Psoas muscle (tissue), 7 donors: ENCODE measurements at regions not wholly inside any gene's neighbourhood (a gene's known extent, or its start where the extent isn't known, plus 50 kb on each side); places are given as distances from the start of the nearest gene placed in this dataset.

ENCODE experiments used
- ATAC-seq, 4 donors: fragments of 200-7000 bp; cut with Tn5 transposase; one replicate each; pipeline ENCODE4 v1.9.1; 2020; ENCODE audit warnings: moderate library complexity in 3 of 4, mild to moderate bottlenecking in 2 of 4
- DNase-seq, 2 donors: peaks; one replicate each; pipeline ENCODE4 v3.0.0-alpha.2; 2020
- H3K27ac ChIP-seq: fragments of 200-600 bp; one replicate; pipeline ENCODE4 v1.8.0; 2022
- H3K27me3 ChIP-seq, 3 donors: fragments of 200-600 bp in 1 of 3; one replicate each; pipeline versions ENCODE4 v1.6.1 to v1.8.0; 2013 to 2022; ENCODE audit warnings: low read length in 2 of 3, mild to moderate bottlenecking in 2 of 3, moderate library complexity in 1 of 3; ENCODE audit not compliant: insufficient read depth in 3 of 3
- H3K36me3 ChIP-seq, 2 donors: fragments of 200-600 bp in 1 of 2; one replicate each; pipeline versions ENCODE4 v1.6.1 to v1.8.0; 2013 to 2022; ENCODE audit warnings: low read depth in 1 of 2, mild to moderate bottlenecking in 1 of 2, moderate library complexity in 1 of 2; ENCODE audit not compliant: insufficient read depth in 1 of 2
- H3K4me1 ChIP-seq: fragments of 200-600 bp; one replicate; pipeline ENCODE4 v1.8.0; 2022
- H3K4me3 ChIP-seq: fragments of 200-600 bp; one replicate; pipeline ENCODE4 v1.8.0; 2022; ENCODE audit warnings: mild to moderate bottlenecking
- H3K9me3 ChIP-seq: fragments of 200-600 bp; one replicate; pipeline ENCODE4 v1.8.0; 2022
- WGBS, 3 donors: extraction: QIAGEN DNeasy Blood & Tissue Kit; methylation state at CpG; one replicate each; pipeline versions ENCODE4 v1.1.6 to v1.1.7; 2013; 5-methylcytosine and 5-hydroxymethylcytosine counted together
- intact Hi-C, 2 donors: fragments of 100-400 bp; cut with DNase I; formaldehyde crosslinking; loops; one replicate each; pipeline versions ENCODE4 v1.11.0 to v1.14.2; 2022
- TF ChIP-seq, protein P1 (sequence below): fragments of 200-600 bp; IDR thresholded peaks from one replicate; pipeline ENCODE4 v1.8.0; 2022; ENCODE audit warnings: antibody characterized with exemption
- donor health status: healthy with polysubstance abuse.
- donor health status: DM: no; HTN: no; CAD: no; lungs with moderate emphysema.
- donor health status: Bipolar disorder and iron deficiency.
- donor health status: healthy.
- donor health status: DM: yes; HTN: yes; CAD: no.
- donor health status: DM: no; HTN: no; CAD: no.
- donor health status: DM: yes; HTN: yes; CAD: no.

DNA sequence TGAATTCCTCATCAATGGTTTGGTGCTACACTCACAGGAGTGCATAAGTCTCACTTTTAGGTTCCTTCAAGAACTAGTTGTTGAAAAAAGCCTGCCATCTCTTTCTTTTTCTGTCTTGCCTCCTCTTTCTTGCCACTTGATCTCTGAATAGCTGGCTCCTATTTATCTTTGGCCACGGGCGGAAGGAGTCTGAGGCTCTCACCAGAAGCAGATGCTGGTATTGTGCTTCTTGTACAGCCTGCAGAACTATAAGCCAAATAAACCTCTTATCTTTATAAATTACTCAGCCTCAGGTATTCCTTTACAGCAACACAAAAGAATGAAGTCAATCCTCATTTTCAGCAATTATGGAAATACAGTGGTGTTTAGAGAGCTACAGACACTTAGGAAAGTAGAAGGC, 247.1 kb upstream of the PRR16 start:
- H3K27me3 ChIP-seq = no peaks in the 10 kb centered on the region
- no peak overlapping the region for H3K4me3 ChIP-seq
- DNase-seq = no peak
- no peak for ATAC-seq
- no peak overlapping the region for H3K27ac ChIP-seq
- 75 to 81% (median 78%) methylated on average over 2 of the region's 2 CpGs for WGBS, 3 donors
- intact Hi-C loops = no loop called here
- no peaks in the 10 kb centered on the region for H3K4me1 ChIP-seq
- H3K36me3 ChIP-seq = no peaks in the 10 kb centered on the region
- TF ChIP-seq, protein P1, sequence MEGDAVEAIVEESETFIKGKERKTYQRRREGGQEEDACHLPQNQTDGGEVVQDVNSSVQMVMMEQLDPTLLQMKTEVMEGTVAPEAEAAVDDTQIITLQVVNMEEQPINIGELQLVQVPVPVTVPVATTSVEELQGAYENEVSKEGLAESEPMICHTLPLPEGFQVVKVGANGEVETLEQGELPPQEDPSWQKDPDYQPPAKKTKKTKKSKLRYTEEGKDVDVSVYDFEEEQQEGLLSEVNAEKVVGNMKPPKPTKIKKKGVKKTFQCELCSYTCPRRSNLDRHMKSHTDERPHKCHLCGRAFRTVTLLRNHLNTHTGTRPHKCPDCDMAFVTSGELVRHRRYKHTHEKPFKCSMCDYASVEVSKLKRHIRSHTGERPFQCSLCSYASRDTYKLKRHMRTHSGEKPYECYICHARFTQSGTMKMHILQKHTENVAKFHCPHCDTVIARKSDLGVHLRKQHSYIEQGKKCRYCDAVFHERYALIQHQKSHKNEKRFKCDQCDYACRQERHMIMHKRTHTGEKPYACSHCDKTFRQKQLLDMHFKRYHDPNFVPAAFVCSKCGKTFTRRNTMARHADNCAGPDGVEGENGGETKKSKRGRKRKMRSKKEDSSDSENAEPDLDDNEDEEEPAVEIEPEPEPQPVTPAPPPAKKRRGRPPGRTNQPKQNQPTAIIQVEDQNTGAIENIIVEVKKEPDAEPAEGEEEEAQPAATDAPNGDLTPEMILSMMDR = no peak
- peaks cover under 1% of the 10 kb centered on the region for H3K9me3 ChIP-seq

DNA sequence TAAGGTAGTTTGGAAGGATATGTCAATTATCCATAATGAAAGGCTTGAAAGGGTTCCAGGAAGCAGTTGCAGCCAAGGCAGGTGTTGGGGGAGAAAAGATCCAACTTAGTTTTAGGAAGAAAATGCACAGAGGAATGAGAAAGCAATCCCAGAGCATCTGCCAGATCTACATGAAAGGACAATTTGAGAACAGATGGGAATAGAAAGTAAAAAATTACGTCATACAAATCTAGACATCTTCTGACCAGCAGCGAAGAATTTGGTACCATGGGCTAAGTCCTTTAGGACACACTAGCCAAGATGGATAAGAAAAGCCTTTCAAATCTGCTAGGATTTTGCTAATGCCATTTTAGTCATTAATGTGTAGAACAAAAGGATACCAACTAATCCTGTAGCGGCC, 244.1 kb upstream of the PRR16 start:
- Histone ChIP-seq H3K36me3 (no peaks in the 10 kb centered on the region), H3K27me3 (no peaks in the 10 kb centered on the region), H3K4me1 (no peaks in the 10 kb centered on the region), H3K4me3 (no peak overlapping the region), H3K27ac (no peak overlapping the region), H3K9me3 (peaks cover 5% of the 10 kb centered on the region)
- DNase-seq (no peak), ATAC-seq (no peak)
- 83 to 90% (median 87%) methylated on average over 3 of the region's 3 CpGs for WGBS, 3 donors
- TF ChIP-seq, protein P1 = no peak
- intact Hi-C loops = no loop called here

DNA sequence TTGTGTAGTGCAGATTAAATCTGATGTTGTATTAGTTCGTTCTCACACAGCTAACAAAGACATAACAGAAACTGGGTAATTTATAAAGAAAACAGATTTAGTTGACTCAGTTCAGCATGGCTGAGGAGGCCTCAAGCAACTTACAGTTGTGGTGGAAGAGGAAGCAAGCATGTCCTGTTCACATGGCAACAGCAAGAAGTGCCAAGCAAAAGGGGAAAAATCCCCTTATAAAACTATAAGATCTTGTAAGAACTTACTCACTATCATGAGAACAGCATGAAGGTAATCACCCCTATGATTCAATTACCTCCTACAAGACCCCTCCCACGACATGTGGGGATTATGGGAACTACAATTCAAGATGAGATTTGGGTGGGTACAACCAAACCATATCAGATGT, 238.6 kb upstream of the PRR16 start:
- TF ChIP-seq, protein P1 = no peak
- DNase-seq = no peak
- Histone ChIP-seq H3K4me3 (no peak overlapping the region), H3K27me3 (no peaks in the 10 kb centered on the region), H3K36me3 (no peaks in the 10 kb centered on the region), H3K4me1 (no peaks in the 10 kb centered on the region), H3K27ac (no peak overlapping the region), H3K9me3 (peaks cover 5% of the 10 kb centered on the region)
- no peak for ATAC-seq
- intact Hi-C loops = no loop called here
- WGBS, 3 donors = 55 to 60% (median 60%) methylated on average over 2 of the region's 2 CpGs

DNA sequence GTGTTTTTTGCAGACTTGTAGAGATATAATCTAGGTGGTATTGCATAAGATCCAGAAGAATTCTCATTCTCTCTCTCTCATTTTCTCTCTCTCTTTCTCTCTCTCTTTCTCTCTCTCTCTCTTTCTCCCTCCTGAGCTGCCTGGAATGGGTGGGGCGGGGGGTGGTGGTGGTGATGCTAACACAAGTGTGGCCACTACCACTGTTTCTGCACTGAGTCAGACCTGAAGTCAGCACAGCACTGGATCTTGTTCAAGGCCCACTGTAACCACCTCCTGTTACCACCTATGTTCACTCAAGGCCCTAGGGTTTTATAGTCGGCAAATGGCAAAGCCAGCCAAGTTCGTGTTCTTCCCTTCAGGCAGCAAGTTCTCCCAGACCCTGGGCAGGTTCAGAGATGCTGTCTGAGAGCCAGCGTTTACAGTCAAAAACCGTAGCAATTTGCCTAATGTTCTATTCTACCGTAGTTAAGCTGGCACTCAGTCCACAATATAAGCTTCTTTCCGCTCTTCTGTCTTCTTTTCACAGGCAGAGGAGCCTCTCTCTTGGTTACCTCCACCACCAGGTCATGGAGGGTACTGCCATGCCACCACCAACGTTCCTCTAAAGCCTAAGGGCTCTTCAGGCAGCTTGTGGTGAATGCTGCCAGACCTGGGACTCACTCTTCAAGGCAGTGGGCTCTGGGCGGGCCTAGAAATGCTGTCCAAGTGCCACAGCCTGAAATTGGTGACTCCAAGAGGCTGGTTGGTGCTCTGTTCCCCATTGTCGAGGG, 235.7 kb upstream of the PRR16 start:
- no peaks in the 10 kb centered on the region for H3K27me3 ChIP-seq
- 75 to 84% (median 82%) methylated on average over 10 of the region's 10 CpGs for WGBS, 3 donors
- no peaks in the 10 kb centered on the region for H3K4me1 ChIP-seq
- TF ChIP-seq, protein P1 = no peak
- DNase-seq (no peak), ATAC-seq (no peak)
- no peaks in the 10 kb centered on the region for H3K36me3 ChIP-seq
- H3K27ac ChIP-seq = no peak overlapping the region
- no peaks in the 10 kb centered on the region for H3K9me3 ChIP-seq
- intact Hi-C loops = no loop called here
- no peak overlapping the region for H3K4me3 ChIP-seq

DNA sequence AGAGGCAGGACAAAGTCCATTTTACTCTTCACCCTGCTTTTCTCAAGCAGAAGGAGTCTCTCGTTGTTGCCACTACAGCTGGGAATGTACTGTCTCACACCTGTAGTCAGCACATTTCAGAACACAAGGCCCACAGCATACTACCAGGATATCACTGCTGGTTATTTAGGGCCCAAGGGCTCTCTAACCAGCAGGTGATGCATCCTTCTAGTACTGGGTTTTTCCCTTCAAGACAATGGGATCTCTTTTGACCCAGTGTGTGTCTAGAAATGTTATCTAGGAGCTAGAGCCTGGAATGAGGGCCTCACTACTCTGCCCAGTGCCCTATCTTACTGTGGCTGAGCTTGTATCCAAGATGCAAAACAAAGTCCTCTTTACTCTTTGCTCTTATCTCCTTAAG, 235.1 kb upstream of the PRR16 start:
- Histone ChIP-seq H3K27me3 (no peaks in the 10 kb centered on the region), H3K4me3 (no peak overlapping the region), H3K4me1 (no peaks in the 10 kb centered on the region), H3K27ac (no peak overlapping the region), H3K9me3 (no peaks in the 10 kb centered on the region), H3K36me3 (no peaks in the 10 kb centered on the region)
- ATAC-seq (no peak), DNase-seq (no peak)
- 77 to 82% (median 81%) methylated on average over 1 of the region's 1 CpG for WGBS, 3 donors
- TF ChIP-seq, protein P1 = no peak
- intact Hi-C loops = no loop called here
